GM06990 (cell line): ENCODE measurements at regions not wholly inside any gene's neighbourhood (a gene's known extent, or its start where the extent isn't known, plus 50 kb on each side); places are given as distances from the start of the nearest gene placed in this dataset.

ENCODE experiments used
- DNase-seq: peaks from one replicate; pipeline ENCODE4 v3.0.0-alpha.2; 2011; ENCODE audit not compliant: insufficient read length; ENCODE audit errors: extremely low read depth
- H3K27me3 ChIP-seq: replicated peaks from 2 replicates; pipeline ENCODE4 v1.6.0; 2011; ENCODE audit warnings: low read length; ENCODE audit not compliant: control insufficient read depth, insufficient read depth
- H3K36me3 ChIP-seq: 2 replicates; pipeline ENCODE4 v1.5.1; 2011; ENCODE audit warnings: low read length; ENCODE audit not compliant: control insufficient read depth, insufficient read depth
- H3K4me3 ChIP-seq: replicated peaks from 2 replicates; pipeline ENCODE4 v1.5.1; 2011; ENCODE audit warnings: low read depth, mild to moderate bottlenecking, control low read depth, low read length
- TF ChIP-seq, protein P1 (sequence below): IDR thresholded peaks from 2 replicates; pipeline ENCODE4 v1.5.1; 2011; ENCODE audit warnings: low read length, control low read depth, mild to moderate bottlenecking, inconsistent platforms; ENCODE audit not compliant: insufficient read depth, poor library complexity, severe bottlenecking

DNA sequence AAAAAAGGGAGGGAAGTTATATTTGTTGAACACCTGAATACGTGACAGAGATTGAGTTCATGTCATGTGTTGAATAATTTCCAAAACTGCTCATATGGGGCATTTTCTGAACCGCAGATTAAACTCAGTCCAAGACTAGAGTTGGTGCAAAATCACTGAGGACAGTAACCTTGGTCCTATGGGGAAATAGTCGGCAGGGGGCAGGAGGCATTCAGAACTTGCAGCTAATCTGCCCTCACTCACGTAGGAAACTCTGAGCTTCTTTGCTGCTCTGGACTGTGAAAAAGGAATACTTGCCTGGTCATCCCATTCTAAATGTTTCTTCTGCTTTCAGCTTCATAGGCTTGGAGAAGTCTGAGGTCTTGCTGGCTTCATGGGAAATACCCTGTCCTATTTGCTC is 228.3 kb upstream of the ZP4 start:
- Histone ChIP-seq H3K4me3 (no peak overlapping the region), H3K27me3 (no peaks in the 10 kb centered on the region), H3K36me3 (no peaks in the 10 kb centered on the region)
- no peak for DNase-seq
- TF ChIP-seq, protein P1, sequence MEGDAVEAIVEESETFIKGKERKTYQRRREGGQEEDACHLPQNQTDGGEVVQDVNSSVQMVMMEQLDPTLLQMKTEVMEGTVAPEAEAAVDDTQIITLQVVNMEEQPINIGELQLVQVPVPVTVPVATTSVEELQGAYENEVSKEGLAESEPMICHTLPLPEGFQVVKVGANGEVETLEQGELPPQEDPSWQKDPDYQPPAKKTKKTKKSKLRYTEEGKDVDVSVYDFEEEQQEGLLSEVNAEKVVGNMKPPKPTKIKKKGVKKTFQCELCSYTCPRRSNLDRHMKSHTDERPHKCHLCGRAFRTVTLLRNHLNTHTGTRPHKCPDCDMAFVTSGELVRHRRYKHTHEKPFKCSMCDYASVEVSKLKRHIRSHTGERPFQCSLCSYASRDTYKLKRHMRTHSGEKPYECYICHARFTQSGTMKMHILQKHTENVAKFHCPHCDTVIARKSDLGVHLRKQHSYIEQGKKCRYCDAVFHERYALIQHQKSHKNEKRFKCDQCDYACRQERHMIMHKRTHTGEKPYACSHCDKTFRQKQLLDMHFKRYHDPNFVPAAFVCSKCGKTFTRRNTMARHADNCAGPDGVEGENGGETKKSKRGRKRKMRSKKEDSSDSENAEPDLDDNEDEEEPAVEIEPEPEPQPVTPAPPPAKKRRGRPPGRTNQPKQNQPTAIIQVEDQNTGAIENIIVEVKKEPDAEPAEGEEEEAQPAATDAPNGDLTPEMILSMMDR, result no peak

DNA sequence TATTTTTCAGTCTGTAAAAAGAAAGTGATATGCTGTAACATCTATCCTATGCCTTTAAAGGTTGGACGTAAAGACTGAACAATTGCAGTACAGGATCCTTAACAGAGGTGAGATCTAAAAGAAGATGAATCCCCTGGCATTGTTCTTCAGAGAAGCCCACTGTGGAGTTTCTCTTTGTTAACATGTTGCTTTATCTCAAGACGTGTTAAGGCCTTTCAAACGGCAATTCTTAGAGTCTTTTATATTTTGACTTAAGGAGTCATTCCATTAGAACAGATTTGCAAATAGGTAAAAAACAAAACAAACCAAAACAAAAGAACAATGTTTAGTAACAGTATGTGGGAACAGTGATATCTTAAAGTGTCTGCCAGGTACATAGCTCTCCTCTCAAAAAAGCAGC is 225.1 kb upstream of the ZP4 start:
- Histone ChIP-seq H3K36me3 (no peaks in the 10 kb centered on the region), H3K4me3 (no peak overlapping the region), H3K27me3 (no peaks in the 10 kb centered on the region)
- TF ChIP-seq, protein P1, result no peak
- no peak for DNase-seq

DNA sequence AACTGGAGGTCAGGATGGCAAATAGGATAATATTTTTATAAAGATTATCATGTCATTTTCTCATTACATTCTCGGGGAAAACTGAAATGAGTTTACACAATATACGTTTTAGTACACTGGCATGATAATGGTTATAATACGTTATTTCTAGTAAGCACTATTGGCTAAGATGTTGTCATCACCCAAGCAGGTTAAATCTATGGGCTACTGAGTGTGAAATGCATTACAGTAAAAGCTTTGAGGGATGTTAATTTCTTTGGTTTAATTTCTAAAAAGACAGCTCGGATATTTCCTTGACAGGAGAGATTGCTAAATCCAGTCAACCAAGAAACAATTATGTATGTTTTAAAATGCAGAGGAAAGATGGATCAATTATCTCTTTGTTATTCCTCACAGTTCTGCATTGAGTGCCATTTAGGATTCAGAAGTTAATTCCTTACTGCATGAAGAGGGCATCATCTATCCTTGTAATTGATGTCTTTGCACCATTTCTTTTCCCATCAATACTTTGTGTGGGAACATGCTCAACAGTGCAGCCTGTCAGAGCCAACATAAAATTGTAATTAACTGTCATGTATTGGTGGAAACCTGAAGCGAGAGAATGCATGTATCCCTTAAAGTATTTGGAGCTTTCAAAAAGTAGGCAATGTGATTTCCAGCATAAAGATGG is 222.4 kb upstream of the ZP4 start:
- no peak for DNase-seq
- H3K4me3 ChIP-seq, result no peak overlapping the region

DNA sequence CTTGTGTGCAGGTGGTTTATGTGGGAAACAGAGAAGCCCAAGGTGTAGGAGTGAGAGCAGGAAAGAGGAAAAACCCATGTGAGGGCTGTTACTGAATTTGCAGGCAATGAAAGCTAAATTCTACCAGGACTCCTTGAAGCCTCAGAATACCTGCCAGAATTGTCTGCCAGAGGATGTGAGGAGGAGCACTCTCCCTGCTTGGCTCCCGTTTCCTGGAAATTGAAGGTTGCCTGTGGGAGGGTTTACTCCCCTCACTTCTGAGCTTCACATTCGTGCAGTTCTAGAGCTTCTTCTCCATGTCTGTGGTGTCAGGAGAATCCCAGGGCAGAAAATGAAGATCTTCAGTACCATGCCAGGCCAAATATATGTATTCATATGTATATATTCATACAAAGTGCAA is 220.8 kb upstream of the ZP4 start:
- Histone ChIP-seq H3K36me3 (no peaks in the 10 kb centered on the region), H3K4me3 (no peak overlapping the region), H3K27me3 (no peaks in the 10 kb centered on the region)
- no peak for DNase-seq
- TF ChIP-seq, protein P1, result no peak

More for the DNA sequence above, 222.4 kb upstream of the ZP4 start:
- Histone ChIP-seq H3K36me3 (no peaks in the 10 kb centered on the region), H3K27me3 (no peaks in the 10 kb centered on the region)
- TF ChIP-seq, protein P1, result no peak

DNA sequence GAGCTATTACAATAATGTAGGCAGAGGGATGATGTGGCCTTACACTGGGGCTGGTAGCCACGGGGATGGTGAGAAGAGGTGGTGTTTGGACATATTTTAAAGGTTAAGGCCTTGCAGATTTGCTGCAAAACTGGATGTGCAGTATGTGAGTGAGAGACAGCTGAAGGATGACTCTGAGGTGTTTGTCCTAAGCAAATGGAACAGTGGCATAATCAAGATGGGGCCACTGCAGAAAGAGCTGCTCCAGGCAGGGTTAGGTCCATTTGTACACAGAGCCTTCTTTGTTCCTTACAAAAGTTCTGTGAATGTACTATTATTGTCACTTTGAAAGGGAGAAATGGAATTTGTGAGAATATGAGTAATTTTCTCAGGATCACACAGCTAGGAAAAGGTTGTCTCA is 220.4 kb upstream of the ZP4 start:
- Histone ChIP-seq H3K27me3 (no peaks in the 10 kb centered on the region), H3K36me3 (no peaks in the 10 kb centered on the region), H3K4me3 (no peak overlapping the region)
- TF ChIP-seq, protein P1, result no peak
- DNase-seq, result no peak

DNA sequence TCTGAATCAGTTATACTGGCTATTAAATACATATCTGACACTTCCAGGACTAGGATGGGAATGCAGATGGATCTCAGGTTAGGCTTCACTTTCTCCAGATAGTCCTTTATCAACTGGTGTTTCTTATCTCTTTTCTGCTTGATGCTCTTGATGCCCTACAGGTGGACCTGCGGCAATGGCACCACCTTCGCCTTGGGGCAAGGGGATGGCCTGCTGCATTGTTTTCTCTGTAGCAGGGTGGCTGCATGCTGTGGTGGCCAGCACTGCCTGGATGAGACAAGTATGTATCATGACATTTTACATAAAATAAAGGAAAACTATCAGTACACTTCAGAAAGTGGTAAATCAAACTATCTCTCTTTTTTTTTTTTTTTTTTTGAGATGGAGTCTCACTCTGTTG is 217.7 kb upstream of the ZP4 start:
- Histone ChIP-seq H3K4me3 (no peak overlapping the region), H3K36me3 (no peaks in the 10 kb centered on the region), H3K27me3 (no peaks in the 10 kb centered on the region)
- TF ChIP-seq, protein P1, result no peak
- no peak for DNase-seq
